OCI-LY7 (cell line): ENCODE measurements at regions not wholly inside any gene's neighbourhood (a gene's known extent, or its start where the extent isn't known, plus 50 kb on each side); places are given as distances from the start of the nearest gene placed in this dataset.
A peak's percentile ranks its signal among the peaks of the same experiment; 100 is the strongest.

Source experiments
- CTCF ChIP-seq: fragments of 200-600 bp; sonication (generic); conservative IDR thresholded peaks from 2 replicates; pipeline ENCODE4 v1.5.1; 2014; ENCODE audit warnings: mild to moderate bottlenecking, antibody characterized with exemption, low read length, moderate library complexity, mixed read lengths
- EZH2phosphoT487 ChIP-seq: fragments of 200-600 bp; sonication (generic); IDR thresholded peaks from 2 replicates; pipeline ENCODE4 v1.6.1; 2018; ENCODE audit warnings: low read depth, borderline replicate concordance, mild to moderate bottlenecking, mixed run types, antibody characterized with exemption, low read length, moderate library complexity, mixed read lengths

GRCh38 chr14:56490379-56490778, 89.2 kb upstream of the TMEM260 start:
- peak; percentile 83 for TF ChIP-seq CTCF
- TF ChIP-seq EZH2phosphoT487 = no peak
